GM21825 (cell line): ENCODE measurements at regions not wholly inside any gene's neighbourhood (a gene's known extent, or its start where the extent isn't known, plus 50 kb on each side); places are given as distances from the start of the nearest gene placed in this dataset.
"Not testable (repeated sequence)": the region's sequence is repeated elsewhere in the genome, so short reads cannot be mapped to it uniquely, and the experiment has no call there.

ENCODE experiments used
- ATAC-seq: cut with Tn5 transposase; IDR thresholded peaks from one replicate; pipeline ENCODE4 v1.9.1; 2021; ENCODE audit warnings: mild to moderate bottlenecking, moderate library complexity; ENCODE audit not compliant: unreplicated experiment

DNA sequence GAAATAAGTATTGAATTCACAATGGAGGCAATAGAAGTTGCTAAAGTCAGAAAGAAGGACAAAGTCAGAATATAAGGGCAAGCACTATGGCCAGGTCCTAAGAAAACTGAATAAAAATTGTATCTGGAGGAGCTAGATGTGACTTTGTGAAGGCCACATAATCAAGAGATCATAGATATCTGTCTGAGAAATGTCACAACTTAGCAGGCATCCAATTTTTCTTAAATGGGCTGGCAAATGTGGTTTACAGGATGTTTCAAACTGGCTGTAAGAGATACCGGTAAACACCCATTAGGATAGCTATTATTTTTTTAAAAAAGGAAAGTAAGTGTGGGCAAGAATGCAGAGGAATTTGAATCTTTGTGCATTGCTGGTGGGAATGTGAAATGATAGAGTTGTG, 303.1 kb upstream of the CHORDC1 start:
- no peak for ATAC-seq

DNA sequence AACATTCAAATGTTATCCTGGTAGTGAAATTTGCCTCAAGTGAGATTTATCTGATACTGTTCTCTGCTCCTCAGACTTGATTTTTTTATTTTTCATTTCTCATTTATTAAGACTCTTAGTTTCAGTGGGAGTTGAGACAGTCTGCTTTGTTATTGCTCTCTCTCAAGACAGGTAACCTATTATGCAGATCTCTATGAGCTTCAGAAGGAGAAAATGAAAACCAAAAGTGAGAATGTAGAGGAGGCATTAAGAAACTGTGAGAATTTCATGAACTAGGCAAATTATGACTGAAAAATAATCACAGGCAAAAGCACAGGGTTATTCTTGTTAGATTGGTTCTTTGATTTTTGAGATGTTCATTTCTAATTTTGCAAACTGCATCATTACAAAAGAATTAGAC, 290.0 kb upstream of the CHORDC1 start:
- ATAC-seq: no peak

DNA sequence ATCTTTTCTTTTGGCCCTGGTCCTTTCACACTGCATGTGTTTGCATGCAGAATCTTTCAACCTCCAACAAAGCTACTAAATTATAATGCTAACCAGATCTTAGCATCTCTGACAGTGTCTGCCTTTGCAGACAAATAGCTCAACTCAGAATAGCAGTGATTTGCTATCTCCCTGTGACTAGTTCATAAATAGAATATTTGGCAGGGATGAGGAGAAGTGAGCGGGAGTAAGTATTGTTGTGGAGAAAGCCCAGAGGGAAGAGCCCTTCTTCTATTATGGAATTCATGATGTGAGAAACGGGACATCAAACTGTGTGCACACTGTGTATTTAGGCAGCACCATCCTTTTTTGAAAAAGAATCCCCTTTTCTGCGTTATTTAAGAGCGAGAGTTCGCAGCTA, 288.0 kb upstream of the CHORDC1 start:
- no peak for ATAC-seq

DNA sequence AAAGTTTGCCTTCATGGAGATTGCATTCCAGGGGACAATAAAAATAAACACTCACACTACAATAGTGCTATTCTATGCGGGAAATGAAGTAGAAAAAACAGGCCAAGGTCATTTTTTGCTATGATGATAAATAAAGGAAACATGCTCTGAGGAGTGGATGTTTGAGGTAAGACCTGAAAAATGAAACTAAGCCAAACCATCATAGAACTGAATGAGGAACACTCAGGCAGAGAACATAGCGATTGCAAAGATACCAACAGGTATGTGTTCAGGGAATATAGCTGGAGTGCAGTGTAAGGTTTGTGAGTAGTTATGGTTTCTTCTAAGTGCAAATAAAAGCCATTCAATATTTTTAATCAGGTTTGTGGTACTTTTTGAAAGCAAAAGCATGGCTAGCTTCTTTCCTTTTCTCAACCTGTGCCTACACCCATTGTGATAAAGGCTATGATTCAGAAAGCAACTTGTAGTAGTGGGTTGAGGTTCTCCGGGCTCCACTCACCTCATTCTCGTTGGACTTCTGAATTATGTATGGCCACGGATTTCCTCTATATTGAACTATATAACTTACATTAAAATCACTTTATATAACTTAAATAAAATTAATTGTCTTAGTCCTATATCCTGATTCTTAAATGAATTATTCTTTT, 278.2 kb upstream of the CHORDC1 start:
- ATAC-seq: no peak

DNA sequence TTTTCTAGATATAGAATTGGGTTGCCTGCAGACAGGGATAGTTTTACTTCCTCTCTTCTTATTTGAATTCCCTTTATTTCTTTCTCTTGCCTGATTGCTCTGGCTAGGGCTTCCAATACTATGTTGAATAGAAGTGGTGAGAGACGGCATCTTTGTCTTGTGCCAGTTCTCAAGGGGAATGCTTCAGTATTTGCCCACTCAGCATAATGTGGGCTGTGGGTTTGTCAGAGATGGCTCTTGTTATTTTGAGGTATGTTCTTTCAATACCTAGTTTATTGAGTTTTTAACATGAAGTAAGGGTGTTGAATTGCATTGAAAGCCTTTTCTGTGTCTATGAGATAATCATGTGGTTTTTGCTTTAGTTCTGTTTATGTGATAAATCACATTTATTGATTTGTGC, 273.9 kb upstream of the CHORDC1 start:
- no peak for ATAC-seq

DNA sequence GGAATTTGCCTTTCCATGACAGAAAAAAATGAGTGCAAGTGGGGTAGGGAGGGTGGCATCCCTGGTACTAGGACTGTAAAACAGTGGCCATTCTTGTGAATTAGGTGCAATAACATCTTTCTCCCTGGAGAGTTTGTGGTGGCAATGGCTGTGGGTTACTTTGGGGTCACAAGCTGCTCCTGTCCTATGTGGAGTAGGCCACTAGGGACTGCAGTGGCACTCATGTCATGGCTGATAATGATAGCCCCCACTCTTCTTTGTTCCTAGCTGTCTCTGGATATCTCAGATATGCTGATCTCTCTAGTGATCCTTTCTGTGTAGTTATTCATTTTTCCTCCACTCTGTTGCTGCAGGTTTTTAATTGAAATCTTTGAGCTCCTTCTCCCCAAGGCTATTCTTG, 270.5 kb upstream of the CHORDC1 start:
- no peak for ATAC-seq

DNA sequence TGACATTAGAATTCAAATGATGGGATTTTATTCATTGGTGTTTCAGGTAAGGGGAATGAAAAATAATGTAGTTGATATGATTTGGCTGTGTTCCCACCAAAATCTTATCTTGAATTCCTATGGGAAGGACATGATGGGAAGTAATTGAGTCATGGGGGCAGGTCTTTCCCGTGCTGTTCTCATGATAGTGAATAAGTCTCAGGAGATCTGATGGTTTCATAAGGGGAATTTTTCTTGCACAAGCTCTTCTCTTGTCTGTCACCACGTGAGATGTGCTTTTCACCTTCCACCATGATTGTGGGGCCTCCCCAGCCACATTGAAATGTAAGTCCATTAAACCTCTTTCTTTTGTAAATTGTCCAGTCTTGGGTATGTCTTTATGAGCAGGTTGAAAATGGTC, 268.6 kb upstream of the CHORDC1 start:
- no peak for ATAC-seq

DNA sequence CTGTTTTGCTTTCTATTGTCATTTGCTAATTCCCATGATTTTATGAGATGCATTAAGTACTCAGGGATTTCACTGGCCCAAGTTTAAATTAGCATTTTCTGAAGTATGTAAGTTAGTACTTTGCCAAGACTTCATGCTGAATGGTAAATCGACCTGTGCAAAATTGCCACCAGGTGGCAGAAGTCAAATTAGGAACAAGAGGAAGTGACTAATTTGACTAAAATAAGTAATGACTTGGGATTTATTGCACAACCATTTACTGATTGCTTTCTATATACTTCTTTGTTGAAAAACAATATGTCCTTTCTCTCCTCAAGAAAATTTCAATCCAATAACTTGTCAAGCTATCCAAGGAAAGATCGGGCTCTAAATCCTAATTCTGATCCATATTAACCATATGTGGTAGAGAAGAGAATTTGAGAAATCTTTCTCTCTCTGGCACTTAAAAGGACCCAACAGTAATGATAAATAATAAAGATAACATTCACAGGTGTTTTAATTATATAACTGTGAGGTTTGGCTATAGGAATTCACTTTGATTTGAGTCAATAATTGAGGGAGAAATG, 253.7 kb upstream of the CHORDC1 start:
- ATAC-seq: no peak

DNA sequence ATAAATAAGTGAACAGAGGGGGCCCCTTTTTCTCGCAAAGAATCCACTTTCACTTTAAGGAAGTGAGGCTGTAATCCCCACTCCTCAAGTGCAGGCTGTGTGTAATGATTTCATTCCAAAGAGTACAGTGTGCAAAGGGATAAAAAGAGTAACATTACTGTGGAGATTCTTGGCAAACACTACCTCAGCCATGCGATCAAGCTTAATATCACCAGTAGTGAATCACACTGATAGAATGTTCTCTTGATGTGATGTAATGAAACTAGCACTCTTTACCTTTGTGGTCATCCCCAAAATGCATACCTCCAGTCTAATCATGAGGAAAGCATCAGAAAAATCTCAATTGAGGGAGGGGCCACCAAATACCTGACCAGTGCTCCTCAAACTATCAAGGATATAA, 246.1 kb upstream of the CHORDC1 start:
- ATAC-seq: no peak

DNA sequence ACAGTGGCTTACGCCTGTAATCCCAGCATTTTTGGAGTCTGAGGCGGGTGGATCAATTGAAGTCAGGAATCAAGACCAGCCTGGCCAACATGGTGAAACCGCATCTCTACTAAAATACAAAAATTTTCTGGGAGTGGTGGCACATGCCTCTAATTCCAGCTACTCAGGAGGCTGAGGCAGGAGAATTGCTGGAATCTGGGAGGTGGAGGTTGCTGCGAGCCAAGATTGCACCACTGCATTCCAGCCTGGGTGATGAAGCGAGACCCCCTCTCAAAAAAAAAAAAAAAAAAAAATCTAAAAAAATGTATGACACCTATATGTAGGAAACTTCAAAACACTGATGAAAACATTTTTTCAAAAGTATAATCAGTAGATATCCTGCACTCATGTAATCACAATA, 242.7 kb upstream of the CHORDC1 start:
- ATAC-seq: no peak

DNA sequence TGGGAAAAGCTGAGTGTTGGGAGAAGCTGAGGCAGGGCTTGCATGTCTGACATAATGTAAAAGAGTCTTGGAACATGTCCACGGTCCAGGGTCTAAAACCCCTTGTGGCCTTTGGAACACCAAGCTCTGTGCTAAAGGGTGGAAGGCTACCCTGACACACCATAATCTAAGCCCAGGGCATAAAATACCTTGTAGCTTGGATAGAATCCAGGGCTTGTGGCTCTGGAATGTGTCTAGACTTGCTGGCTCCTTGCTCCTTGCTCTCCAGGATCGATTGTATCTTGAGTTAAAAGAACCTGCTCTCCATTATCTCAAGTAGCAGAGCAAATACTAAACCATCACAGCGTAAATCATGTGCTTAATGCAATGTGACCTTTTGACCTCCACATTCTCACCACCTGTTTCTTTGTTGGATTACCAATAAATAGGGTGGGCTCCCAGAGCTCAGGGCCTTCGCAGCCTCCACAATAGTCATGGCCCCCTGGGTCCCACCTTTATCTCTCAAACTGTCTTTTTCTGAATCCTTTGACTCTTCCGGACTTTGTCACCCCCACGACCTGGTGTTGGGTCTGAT, 232.6 kb upstream of the CHORDC1 start:
- ATAC-seq: not testable (repeated sequence)

DNA sequence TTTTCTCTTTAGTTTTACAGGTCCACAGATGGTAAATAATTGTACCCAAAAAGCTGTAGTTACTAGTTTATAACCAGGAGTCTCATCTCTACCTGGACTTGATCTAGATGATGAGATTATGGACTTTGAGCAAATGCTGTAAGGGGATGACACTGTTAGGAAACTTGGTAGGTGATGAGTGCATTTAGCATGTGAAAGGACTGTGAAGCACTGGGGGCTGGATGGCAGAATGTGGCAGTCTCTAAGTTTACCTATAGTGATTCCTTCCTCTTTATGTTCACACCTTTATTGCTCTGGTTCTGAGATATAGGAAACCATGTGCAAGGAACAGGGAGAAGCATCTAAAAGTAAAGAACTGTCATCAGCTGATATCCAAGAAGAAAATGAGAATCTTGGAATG, 230.7 kb upstream of the CHORDC1 start:
- no peak for ATAC-seq

DNA sequence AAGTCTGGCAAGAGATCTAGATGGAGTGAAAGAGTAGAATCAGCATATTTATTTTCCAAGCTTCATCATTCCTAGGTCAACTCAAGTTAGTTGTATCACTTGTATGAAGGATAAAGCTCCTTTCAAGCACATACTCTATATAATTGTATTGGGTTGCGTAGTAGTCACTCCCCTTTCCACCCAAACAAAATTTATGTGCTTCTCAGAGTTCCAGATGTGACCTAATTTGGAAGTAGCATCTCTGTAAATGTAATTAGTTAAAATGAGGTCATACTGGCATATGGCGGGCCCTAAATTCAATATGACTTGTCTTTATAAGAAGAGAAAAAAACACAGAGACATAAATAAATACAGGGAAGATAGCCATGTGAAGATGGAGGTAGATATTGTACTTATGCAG, 226.8 kb upstream of the CHORDC1 start:
- no peak for ATAC-seq

DNA sequence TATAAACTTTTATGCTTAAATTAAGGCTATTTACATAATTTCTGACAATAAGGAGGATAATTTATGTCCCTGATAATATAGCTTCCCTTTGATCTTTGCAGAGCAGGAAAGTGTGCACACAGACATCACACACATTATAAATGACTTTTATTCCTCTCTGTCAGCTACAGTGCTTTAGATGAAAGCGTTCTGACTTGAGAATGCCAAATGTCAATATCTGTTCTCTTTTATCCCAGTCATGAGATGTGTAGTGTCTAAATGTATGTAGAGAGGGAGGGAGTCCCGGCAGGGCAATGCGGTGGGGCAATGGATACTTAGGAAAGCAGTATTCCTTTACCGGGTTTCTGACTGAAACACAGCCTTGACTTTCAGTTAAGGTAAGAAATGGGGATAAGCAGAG, 225.4 kb upstream of the CHORDC1 start:
- ATAC-seq: no peak

DNA sequence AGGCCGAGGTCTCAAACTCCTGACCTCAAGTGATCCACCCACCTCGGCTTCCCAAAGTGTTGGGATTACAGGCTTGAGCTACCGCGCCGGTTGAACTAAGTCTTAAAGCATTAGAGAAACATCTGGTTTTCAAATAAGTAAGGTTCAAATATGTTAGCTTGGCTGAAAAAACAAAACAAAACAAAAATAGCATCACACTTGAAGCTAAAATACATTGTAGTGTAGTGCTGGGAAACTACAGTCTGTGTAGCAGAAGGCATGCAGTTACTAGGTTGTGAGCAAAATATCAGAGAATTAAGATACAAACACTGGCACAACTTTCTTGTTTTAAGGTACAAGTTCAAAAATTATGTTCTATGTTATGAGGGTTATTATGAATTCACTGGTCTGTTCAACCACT, 224.8 kb upstream of the CHORDC1 start:
- no peak for ATAC-seq

DNA sequence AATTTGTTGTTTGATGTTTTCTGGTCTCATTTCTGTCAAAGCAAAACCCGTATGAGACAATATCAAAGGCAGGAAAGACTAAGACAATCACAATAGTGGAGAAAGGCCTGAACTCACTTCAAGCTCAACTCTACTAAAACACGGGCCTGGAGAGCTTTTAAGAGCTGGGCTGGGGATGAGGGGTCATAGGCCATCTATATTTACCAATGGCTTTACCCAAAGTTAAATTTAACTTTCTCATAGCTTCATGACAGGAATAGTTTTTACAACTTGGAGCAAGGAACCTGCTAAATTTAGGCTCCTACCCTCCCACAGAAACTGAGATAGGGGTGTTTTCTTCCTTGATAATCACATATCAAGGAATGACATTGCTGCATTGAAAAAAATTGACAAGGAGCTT, 223.4 kb upstream of the CHORDC1 start:
- ATAC-seq: no peak

DNA sequence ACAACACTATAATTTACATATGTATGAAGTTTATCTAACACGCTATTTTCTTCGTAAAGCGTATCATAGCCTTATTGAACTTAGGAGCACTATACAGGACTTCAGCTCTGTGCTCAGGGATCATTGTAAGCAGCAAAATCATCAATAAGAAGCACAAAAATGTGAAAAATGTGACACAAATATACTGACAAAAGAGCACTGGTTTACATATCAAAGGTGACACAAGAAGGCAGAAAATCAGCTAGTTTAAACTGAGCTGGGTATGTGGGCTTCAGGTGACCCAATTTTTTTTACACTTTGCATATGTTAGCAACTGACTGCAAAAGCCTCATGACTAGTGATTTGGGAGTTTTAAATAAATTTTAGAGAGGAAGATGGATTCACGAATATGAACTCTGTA, 215.2 kb upstream of the CHORDC1 start:
- no peak for ATAC-seq

DNA sequence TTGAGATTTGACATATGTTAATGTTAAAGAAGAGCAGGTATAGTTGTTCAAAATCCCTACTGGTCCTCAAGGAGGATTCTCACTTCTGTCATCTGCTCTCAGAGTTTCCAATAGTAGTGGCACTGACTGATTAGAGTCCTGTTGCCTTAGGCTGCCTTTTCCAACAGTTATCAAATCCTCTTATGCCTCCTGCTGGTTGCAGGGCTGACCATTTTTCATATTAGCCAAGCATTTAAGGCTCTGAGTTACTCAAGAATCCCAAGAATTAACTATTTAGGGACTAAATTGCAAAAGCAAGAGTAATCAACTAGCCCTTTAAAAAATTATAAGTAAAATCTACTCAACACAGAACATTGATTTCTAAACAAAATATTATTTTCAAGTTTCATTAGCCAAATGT, 212.0 kb upstream of the CHORDC1 start:
- no peak for ATAC-seq

DNA sequence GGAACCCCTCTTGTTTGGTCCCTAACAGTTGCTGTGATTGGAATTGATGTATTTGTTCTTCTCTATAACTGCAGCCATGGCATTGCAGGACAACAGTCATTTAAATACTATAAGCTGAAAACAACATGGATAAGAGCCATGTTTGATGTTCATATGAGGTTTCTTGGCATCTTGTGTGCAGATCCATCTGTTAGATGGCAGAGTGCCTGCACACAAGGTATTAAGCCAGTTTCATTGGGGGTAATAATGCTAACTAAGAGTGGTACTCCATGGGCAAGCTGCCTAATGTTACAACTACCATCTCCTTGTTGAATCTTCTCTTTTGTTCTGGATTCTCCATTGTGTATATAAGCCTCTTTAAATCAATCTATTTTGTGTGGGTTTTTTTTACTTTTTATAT, 206.0 kb upstream of the CHORDC1 start:
- no peak for ATAC-seq

DNA sequence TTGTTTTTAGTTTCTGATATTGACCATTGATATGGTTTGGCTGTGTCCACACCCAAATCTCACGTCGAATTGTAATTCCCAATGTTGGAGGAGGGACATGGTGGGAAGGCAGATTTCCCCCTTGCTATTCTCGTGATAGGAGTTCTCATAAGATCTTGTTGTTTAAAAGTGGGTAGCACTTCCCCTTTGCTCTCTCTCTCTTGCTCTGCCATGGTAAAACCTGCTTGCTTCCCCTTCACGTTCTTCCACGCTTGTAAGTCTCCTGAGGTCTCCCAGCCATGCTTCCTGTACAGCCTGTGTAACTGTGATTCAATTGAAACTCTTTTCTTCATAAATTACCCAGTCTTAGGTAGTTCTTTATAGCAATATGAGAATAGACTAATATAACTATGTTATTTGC, 203.6 kb upstream of the CHORDC1 start:
- ATAC-seq: no peak

DNA sequence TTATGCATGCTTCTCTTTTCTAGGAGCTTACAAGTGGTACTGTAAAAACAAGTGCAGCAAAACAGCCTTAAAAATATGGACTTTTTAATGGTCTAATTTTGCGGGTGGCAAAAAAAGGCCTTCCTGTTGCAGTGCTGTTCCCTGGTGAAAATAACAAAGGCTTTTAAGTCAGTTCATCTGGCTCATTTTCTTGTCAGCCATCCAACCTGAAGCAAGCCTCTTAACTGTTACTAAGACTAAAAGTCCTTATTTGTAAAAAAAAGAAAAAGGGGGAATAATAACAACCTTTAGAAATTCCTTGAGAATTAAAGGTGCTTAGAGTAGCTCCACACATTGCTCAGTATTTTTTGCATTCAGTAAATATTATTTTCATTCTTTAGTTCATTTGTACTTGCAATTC, 200.5 kb upstream of the CHORDC1 start:
- ATAC-seq: no peak

DNA sequence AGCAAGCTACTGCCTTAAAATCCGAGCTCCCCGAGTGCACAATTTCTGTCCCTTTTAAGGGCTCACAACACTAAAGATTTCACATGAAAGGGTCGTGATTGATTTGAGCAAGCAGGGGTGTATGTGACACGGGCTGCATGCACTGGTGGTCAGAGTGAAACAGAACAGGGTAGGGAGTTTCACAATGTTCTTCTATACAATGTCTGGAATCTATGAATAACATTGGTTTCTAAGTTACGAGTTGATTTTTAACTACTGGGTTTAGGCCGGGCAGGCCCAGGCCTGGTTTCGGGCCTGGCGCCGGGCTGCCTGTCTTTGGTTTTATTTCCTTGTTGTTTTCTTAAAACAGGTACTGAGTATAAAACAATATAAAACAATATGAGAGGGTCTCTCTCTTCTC, 199.9 kb upstream of the CHORDC1 start:
- ATAC-seq: not testable (repeated sequence)

DNA sequence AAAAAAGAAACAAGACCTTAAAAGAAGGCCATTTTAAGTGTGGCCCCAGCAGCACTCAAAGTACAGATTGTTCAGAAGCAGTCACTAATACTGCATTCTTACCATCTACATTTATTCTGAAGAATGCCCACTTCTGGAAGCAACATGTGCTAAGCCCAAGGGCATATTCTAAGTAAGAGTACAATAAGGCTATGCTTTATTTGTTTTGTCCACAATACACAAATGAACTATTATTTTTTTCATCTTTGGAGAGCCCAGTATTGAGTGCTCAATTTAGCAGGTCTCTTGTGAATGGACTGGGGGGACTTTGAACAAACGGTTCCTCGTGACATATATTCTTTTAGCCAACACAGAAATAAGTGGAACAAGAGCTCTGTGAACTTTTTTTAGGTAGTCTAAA, 191.4 kb upstream of the CHORDC1 start:
- no peak for ATAC-seq
